AG04449 (cell line): ENCODE measurements at regions not wholly inside any gene's neighbourhood (a gene's known extent, or its start where the extent isn't known, plus 50 kb on each side); places are given as distances from the start of the nearest gene placed in this dataset.

Experiments used
- CTCF ChIA-PET: fragments of 350-600 bp; formaldehyde crosslinking; extraction: SDS; loops from one replicate; lab custom pipeline; 2021; ENCODE audit warnings: antibody characterized with exemption; lab: Yijun Ruan, JAX
- POLR2A ChIA-PET: fragments of 400-600, 350-600 bp; formaldehyde crosslinking; extraction: SDS; loops from one replicate; lab custom pipeline; 2020; ENCODE audit warnings: antibody characterized with exemption, inconsistent platforms; lab: Yijun Ruan, JAX
- DNase-seq: peaks from one replicate; pipeline ENCODE4 v3.0.0-alpha.2; 2010; ENCODE audit warnings: low read depth, low spot score
- H3K4me3 ChIP-seq: 2 replicates; pipeline ENCODE4 v1.5.1; 2011; ENCODE audit warnings: low read depth, mild to moderate bottlenecking, control low read depth, low read length
- CTCF ChIP-seq: IDR thresholded peaks from one replicate; pipeline ENCODE4 v1.5.1; 2011; ENCODE audit warnings: mild to moderate bottlenecking, moderate library complexity, low read length, control low read depth, inconsistent platforms; ENCODE audit not compliant: insufficient read depth; ENCODE audit errors: missing control alignments

GRCh38 chr9:88237479-88237961 is 99.2 kb upstream of the SPATA31C2 start:
- CTCF ChIA-PET, result no interaction called here
- no peak for DNase-seq
- H3K4me3 ChIP-seq, result no peak overlapping the region
- no peak for TF ChIP-seq CTCF
- POLR2A ChIA-PET, result no interaction called here

GRCh38 chr9:88236511-88237478 is 98.5 kb upstream of the SPATA31C2 start:
- no peak for DNase-seq
- no peak for TF ChIP-seq CTCF
- ChIA-PET POLR2A (no interaction called here), CTCF (no interaction called here)
- no peak overlapping the region for H3K4me3 ChIP-seq

DNA sequence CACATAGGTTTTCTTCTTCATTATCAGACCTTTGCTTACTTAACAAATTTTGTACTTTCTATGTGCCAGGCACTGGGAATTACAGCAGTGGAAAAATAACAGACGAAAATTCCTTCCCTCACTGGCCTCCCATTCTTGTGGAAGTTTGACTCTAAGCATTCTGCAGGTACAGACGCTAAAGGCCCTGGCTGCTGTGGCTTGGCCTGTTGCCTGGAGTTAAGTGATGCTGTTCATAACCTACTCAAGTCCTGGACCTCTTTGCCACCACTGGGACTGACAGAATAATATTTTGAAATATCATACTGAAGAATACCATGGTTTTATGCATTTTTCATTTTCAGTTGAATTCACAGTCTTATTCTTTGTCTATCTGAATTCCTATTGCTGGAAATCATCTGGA is 97.3 kb upstream of the SPATA31C2 start:
- CTCF ChIA-PET, result no interaction called here
- no peak overlapping the region for H3K4me3 ChIP-seq
- no peak for DNase-seq
- POLR2A ChIA-PET, result no interaction called here
- no peak for TF ChIP-seq CTCF

- ChIA-PET CTCF (no interaction called here), POLR2A (no interaction called here)
- DNase-seq, result no peak
- TF ChIP-seq CTCF, result no peak
- no peak overlapping the region for H3K4me3 ChIP-seq
Measured at GRCh38 chr9:88234114-88234513, 95.8 kb upstream of the SPATA31C2 start.

DNA sequence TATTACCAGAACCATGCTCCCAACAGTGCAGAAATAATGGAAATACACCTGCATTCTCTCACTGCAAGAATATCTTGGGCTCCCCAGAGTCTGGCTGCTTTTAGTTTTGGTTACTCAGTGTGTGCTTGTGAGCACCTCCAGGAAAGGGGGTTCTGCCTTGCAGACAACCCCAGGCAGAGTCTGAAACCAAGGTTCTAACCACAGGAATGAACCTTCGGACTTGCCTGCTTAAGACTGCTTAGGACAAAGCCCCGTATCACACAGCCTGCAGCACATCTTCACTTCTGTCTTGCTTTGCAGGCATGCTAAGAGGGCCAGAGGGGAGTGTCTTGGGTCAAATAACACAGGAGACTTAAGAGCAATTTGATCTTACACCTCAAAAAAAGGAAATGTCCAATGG is 94.8 kb upstream of the SPATA31C2 start:
- CTCF ChIA-PET, result no interaction called here

DNA sequence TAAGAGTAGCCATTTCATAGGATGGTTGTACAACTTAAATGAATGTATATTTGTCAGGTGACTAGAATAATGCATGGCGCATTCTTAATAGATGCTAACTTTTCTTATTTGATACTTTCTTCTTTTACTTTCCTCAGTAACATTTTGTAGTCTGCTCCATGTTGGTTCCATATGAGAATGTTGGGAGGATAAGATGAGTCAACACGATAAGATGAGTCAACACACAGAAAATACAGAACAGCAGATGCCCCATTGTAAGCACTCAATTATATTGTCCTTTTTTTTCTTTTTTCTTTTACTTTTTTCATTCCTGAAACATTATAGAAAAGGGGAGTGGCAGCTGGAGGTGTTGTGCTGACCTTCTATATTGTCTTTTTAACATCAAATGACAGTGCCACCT is 92.3 kb upstream of the SPATA31C2 start:
- POLR2A ChIA-PET, result no interaction called here
- no peak for DNase-seq
- H3K4me3 ChIP-seq, result no peak overlapping the region
- no peak for TF ChIP-seq CTCF
- CTCF ChIA-PET, result no interaction called here

More for the DNA sequence above, 94.8 kb upstream of the SPATA31C2 start:
- TF ChIP-seq CTCF, result no peak
- no peak overlapping the region for H3K4me3 ChIP-seq
- POLR2A ChIA-PET, result no interaction called here
- DNase-seq, result no peak
